Brain microvascular endothelial cell (primary cell): ENCODE measurements at regions not wholly inside any gene's neighbourhood (a gene's known extent, or its start where the extent isn't known, plus 50 kb on each side); places are given as distances from the start of the nearest gene placed in this dataset.

Source experiments
- DNase-seq: peaks from one replicate; pipeline ENCODE4 v3.0.0-alpha.2; 2020
- H3K27ac ChIP-seq: fragments of 250-450 bp; sonication (Bioruptor Pico); 2 replicates; pipeline ENCODE4 v1.5.1; 2020; ENCODE audit warnings: mild to moderate bottlenecking, moderate library complexity
- H3K27me3 ChIP-seq: fragments of 250-450 bp; sonication (Bioruptor Pico); replicated peaks from 2 replicates; pipeline ENCODE4 v1.5.1; 2020; ENCODE audit warnings: mild to moderate bottlenecking
- H3K36me3 ChIP-seq: fragments of 250-450 bp; sonication (Bioruptor Pico); replicated peaks from 2 replicates; pipeline ENCODE4 v1.5.1; 2020; ENCODE audit warnings: mild to moderate bottlenecking
- H3K4me3 ChIP-seq: 2 replicates; pipeline ENCODE4 v1.5.1; 2011; ENCODE audit warnings: low read depth, mild to moderate bottlenecking, control low read depth, low read length, moderate library complexity
- CTCF ChIP-seq: IDR thresholded peaks from 2 replicates; pipeline ENCODE4 v1.5.1; 2011; ENCODE audit warnings: low read depth, mild to moderate bottlenecking, moderate library complexity, low read length, control low read depth, inconsistent platforms; ENCODE audit errors: missing control alignments
- in situ Hi-C: cut with HindIII; loops from 2 replicates; pipeline ENCODE4 v1.10.0; 2017; ENCODE audit warnings: low sequenced_read_pairs, low pct_ligation_motif_present

- H3K36me3 ChIP-seq, result no peaks in the 10 kb centered on the region
- no peak for DNase-seq
- no peak overlapping the region for H3K27ac ChIP-seq
- no peaks in the 10 kb centered on the region for H3K27me3 ChIP-seq
- no peak overlapping the region for H3K4me3 ChIP-seq
- TF ChIP-seq CTCF, result no peak
- in situ Hi-C loops, result no loop called here
Observed at GRCh38 chr13:33978653-33979052, 160.7 kb downstream of the RFC3 start.

DNA sequence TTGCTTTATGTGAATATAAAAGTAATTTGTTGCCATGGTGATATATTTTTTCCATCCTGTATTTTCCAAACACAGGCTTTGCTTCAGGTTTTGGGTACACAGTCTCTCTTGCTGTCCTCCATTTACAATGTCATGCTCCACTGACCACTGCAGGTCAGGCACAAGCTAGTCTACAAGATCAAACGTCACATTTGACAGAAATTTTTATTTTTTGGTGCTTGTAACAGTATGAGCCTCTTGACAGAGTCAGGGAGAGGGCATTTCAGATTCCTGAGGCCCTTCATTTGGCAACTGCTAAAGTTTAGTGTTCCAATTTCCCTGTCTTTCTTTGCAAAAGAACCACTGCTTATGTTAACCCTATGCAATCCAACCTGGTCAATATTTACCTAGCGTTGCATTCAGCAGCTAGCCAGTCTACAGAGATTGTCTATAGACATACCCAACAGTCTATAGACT, 175.0 kb downstream of the RFC3 start:
- in situ Hi-C loops, result no loop called here
- Histone ChIP-seq H3K27ac (no peak overlapping the region), H3K36me3 (no peaks in the 10 kb centered on the region), H3K27me3 (no peaks in the 10 kb centered on the region), H3K4me3 (no peak overlapping the region)
- no peak for DNase-seq
- TF ChIP-seq CTCF, result no peak

GRCh38 chr13:33994198-33994597, 176.2 kb downstream of the RFC3 start:
- no peaks in the 10 kb centered on the region for H3K36me3 ChIP-seq
- H3K27me3 ChIP-seq, result no peaks in the 10 kb centered on the region
- no peak for DNase-seq
- TF ChIP-seq CTCF, result no peak
- no peak overlapping the region for H3K4me3 ChIP-seq
- in situ Hi-C loops, result no loop called here
- H3K27ac ChIP-seq, result no peak overlapping the region

DNA sequence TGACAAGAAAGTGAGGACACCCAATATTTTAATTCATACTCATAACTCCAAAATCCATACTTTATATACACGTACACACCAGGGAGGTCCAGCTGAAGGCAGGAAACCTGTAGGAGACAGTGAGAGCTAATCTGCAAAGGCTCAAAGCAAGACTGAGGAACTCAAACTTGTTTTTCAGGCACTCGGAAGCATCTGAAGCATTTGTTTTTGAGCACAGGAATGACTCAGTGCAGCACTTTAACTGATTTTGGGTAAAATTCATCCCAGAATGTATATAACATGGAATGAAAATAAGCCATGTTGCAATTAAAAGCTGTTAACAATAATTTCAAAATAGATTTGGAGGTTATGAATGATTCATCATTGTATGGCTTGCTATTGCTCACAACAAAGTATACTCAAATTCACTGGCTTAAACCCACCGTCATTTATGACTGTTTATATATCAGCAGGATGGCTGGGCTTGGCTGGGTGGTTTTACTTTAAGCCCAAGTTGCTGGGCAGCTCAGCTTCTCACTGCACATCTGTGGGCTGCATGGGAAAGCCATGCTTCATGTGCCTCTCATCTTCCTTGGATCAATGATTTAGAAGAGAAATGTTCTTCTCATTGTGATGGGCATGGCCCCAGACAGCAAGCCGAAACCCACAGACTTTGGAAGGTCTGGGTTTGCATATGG, 177.0 kb downstream of the RFC3 start:
- DNase-seq, result no peak
- Histone ChIP-seq H3K27me3 (no peaks in the 10 kb centered on the region), H3K4me3 (no peak overlapping the region), H3K36me3 (no peaks in the 10 kb centered on the region), H3K27ac (no peak overlapping the region)
- TF ChIP-seq CTCF, result no peak
- in situ Hi-C loops, result no loop called here

GRCh38 chr13:33996636-33997035, 178.7 kb downstream of the RFC3 start:
- in situ Hi-C loops, result no loop called here
- Histone ChIP-seq H3K27me3 (no peaks in the 10 kb centered on the region), H3K4me3 (no peak overlapping the region), H3K36me3 (no peaks in the 10 kb centered on the region), H3K27ac (no peak overlapping the region)
- TF ChIP-seq CTCF, result no peak
- no peak for DNase-seq

- DNase-seq, result no peak
- Histone ChIP-seq H3K27ac (no peak overlapping the region), H3K27me3 (no peaks in the 10 kb centered on the region), H3K4me3 (no peak overlapping the region), H3K36me3 (no peaks in the 10 kb centered on the region)
- no peak for TF ChIP-seq CTCF
- in situ Hi-C loops, result no loop called here
Observed at GRCh38 chr13:33997574-33997973, 179.6 kb downstream of the RFC3 start.
